CD4-positive, alpha-beta T cell treated with Interleukin-15 for 4 hours (primary cell): ENCODE measurements at regions not wholly inside any gene's neighbourhood (a gene's known extent, or its start where the extent isn't known, plus 50 kb on each side); places are given as distances from the start of the nearest gene placed in this dataset.

Source experiments
- DNase-seq: peaks from one replicate; pipeline ENCODE4 v3.0.0-alpha.2; 2020; ENCODE audit warnings: low spot score

DNA sequence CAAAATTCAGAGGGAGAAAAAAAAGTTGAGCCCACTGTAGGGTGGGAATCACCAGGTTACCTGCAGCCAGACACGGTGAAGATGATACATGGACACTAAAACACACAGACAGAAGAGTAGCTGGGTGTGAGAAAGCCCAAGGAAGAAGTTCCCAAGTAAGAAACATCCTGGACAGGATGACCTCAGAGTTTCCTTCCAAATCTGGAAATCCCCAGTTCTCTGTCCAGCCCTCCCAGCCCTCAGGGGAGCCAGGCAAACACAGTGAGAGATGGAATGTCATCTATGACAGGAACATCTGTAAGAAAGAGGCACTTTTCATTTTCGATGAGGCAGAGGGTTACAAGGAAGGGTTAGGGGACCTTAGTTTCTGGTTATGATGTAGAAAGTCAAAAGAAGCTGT is 125.1 kb upstream of the LYZL1 start:
- DNase-seq: no peak

DNA sequence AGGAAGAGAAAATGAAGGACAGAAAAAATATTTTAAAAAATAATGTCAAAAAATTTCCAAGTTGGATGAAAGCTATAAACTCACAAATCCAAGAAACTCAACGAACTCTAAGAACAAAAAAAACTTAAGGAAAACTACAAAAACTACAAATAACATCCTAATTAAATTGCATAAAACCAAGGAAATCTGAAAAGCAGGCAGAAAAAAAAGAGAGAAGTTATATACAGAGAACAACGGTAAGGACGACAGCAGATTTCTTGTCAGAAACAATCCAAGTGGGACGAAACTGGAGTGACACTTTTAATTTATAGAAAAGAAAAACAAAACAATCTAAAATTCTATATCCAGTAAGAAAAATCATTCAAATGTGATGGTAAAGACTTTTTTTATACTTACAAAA is 122.2 kb upstream of the LYZL1 start:
- no peak for DNase-seq

DNA sequence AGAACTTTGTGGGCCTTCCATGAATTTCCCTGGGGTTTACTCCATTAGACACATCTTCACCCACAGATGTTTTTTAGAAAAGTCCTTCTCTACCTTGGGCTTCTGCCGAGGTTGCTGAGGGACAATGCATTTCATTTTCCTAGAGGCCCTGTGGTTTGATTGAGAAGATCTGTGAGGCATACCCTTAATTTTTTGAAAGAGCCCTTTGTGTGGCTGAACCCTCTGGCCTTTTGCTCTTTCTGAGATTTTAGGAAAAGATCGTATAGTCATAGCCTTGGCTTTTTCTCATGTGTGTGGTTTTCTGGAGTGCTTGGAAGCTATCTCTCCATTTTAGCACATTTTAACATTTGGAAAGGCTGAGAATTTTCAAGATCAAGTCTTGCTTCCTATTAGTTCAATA is 119.8 kb upstream of the LYZL1 start:
- no peak for DNase-seq

DNA sequence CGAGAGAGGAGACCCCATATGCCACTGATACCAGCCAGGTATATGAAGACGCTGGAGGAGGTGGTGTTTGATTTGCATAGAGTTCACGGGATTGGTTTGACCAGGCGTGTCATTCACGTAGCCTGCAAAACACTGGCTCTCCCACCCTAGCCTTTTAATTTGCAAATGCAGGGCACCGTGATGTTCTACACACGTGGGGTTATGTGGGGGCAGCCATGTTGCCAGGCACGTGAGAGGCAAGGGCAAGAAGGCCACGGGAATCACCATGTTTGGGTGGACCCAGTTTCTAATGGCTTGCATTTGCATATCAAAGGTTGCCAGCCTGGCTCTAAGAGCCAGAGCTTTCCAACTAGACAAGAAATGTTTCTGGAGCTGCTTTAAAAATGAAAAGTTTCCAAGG is 117.2 kb upstream of the LYZL1 start:
- DNase-seq: no peak

DNA sequence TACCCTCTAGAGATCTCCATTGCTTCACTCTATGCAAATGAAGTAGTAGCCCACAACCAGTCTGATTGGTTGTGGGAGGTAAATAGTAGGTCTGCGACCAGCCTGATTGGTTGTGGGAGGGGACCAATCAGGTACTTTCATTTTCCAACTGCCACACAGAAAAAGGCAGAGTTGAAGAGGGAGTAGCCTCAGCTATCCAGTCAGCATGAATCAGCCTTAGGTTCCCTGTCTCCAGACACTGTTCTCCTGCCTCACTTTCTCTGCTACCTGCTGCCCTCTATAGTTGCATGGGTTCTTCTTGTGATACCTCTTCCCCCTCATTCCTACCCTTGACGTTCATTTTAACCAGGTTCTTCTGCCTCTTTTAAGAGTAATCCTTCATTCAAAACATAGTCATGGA is 114.5 kb upstream of the LYZL1 start:
- DNase-seq: no peak

DNA sequence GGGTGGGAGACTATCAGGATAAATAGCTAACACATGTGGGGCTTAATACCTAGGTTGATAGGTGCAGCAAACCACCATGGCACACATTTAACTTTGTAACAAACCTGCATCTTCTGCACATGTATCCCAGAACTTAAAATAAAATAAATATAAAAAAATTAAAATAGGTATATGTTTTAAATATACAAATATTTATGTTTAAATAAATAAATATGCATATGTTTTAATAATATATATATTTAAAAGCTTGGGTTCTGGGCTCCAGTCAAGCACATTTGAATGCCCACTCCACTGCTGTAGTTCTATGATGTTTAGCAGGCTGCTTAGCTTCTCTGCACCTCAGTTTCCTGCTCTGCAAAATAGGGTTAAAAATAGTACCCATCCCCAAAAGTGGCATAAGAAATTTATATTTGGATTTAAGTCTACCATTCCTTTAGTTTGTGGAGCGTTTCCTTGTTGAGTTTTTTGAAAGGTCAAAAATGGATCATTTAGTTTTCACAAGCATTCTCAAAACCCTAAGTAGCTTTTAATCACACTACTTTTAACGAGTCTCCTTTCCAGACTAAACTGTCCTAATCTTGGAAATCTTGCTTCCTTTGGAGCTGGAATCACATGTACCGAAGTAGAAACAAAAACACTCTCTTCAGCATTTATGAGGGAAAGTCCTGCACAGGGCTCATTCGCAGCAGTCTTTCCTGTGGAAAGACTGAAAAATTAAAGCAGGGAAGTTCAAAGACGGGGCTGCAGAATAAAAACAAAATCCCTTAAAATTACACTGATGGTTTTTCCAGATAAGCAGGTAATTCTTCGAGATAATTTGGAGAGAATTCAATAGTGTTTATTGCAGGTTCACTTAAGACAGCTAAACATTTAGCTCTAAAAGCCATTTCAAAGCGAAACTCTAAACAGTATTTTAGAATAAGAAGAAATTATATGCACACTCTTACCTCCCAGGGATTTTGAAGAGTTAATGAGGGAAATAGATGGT is 111.7 kb upstream of the LYZL1 start:
- DNase-seq: no peak

DNA sequence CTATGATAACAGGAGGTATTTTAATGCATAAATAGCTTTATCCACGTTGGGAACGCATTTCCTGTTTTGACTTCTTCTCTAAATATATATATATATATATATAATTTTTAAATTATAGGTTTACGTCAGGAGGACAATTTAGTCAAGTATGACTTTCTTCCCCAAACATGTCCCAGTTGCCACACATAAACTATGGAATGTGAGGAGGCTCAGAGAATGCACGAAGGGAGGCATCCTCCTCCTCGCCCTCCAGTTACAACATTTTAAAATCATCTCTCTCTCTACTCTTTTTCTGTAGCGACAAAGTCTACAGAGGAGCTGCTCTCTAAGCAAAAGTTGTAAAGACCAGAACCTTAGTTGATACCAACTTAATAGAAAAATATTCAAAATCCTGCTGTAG is 106.9 kb upstream of the LYZL1 start:
- DNase-seq: no peak

DNA sequence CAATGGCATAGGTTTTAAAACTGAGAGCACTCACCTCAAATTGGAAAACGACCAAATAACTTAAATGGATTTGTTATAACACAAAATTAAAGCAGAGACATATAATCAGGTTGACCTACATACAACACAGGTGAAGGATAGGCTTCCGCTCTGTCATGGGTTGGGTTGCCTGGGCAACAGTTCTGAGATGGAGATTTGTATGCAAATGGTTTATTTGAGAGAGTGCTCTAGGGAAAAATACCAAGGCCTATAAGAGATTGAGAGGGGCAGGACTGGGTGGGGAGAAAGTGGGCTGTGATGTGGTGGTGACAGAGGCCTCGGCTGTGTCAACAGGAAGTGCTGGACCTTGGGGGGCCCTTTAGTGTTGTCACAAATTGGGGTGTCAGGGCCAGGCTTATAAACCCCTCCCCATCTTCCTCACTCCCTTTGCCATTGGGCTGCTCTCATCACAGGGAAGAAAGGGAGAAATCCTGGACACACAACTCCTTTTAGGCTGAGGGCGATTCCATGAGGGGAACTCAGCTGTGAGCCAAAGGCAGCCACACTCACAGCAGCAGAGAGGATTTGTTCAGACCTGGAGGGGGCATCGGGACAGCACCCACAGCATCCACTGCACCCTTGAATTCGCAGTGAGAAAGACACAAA is 105.4 kb upstream of the LYZL1 start:
- DNase-seq: no peak

DNA sequence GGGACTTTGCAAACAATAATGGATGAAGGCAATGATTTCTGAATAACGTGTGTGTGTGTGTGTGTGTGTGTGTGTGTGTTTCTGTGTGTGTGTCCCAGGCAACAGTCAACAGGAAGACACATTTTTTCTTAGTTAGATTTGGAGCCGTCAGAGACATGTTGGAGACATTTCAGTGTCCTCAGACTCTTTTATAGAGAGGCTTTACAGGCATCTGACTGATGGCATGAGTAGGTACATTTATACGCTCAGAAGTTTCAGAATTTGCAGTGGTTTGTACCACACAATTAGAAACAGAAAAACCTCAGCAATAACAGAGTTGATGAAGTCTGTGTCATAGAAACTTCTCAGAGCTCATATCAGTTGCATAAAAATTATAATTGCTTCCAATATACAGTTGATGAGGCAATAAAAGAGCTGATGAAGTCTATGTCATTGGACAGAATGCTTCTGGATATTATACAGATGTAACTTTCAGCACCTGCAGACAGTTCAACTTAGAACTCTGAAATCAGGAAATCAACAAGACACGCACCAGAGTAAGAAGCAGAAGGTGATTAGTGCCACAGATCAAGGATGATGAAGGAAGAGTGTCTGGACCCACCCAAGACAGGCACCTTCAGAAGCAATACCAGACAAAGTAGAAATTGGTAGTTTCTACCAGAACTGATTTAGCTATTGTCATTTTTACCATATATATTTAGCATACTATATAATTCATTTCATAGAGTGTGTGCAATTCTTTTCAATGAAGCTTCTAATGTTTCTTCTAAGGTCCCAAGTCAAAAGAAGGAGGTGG is 104.5 kb upstream of the LYZL1 start:
- DNase-seq: no peak

DNA sequence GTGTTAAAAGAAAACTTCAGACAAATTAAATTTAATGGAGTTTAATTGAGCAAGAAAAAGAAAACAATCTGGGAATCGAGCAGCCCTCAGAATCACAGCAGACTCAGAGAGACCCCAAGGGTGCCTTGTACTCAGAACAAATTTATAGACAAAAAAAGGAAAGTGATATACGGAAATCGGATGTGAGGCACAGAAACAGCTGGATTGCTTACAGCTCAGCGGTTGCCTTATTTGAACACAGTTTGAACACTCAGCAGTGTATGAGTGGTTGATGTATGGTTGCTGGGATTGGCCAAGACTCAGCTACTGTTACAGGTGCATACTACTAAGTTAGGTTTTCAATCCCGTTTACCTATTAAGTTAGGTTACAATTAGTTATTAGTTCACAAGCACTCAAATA is 103.8 kb upstream of the LYZL1 start:
- DNase-seq: no peak

DNA sequence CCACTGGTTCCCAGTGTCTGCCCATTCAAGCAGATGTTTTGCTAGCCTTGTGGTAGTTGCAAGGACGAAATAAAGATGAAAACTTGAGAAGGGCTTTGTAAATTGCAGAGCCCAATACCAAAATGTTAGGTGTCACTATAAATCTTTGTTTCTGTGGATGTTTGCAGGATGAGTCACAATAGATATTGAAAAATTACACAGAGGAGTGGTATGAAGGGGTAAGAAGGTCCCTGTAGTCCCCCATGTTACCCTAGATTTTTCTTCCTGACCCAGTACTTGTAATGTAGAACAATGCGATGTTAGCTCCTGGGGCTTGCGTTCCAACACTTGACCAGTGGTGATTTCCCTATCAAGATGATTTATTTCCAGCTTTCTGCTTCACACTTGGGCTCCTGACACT is 102.6 kb upstream of the LYZL1 start:
- no peak for DNase-seq

DNA sequence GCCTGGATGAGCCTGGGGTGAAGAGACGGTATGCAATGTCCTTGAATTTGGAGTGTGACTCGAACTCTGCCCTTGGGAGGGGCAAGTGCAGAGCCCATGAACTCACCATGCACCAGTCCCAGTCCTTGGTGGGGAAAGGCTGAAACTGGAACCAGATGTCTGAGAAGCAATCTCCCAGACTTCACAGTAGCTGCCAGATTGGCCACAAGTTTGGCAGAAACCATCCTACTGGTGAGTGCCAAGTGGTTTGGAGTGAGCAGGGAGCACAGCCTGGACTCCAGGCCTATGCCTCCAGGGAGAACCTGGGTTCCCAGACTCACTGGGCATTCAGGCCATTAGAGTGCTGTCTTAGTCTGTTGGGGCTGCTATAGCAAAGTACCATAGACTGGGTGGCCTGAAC is 99.6 kb upstream of the LYZL1 start:
- DNase-seq: no peak

DNA sequence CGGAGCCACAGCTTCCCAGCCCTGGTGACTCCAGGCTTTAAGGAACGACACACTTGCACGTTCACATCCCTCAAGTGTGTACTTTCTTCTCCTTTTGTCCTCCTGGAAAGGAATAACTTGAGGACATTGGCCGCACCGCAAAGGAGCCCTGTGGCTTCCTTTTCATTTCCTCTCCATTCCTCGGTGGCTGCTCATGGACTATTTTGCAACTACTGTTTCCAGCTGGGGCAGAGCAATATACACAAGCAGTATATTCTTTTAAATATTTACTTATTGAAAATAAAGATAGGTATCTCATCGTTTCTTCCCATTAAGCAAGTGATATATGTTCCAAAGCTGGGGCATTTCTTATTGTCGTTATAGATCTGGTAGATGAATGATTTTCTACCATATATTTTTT is 97.2 kb upstream of the LYZL1 start:
- no peak for DNase-seq

DNA sequence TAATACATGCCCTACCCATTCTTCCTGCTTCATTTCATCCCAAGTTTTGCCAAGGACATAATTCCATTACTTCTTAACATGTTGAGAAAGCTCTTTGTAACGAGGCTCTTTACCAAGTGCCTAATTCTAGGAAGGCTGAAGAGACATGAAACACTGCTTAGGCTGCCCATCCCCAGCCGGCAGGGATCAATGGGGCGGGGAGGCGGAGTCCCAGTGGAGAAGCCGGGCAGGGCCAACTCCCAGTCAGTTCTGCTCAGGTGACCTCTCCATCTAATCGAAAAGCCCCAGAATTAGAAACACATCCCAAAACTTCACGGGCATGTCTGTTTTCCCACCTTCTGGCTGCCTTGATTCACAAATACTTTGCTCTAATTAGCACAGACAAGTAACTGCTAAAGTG is 89.5 kb upstream of the LYZL1 start:
- no peak for DNase-seq

DNA sequence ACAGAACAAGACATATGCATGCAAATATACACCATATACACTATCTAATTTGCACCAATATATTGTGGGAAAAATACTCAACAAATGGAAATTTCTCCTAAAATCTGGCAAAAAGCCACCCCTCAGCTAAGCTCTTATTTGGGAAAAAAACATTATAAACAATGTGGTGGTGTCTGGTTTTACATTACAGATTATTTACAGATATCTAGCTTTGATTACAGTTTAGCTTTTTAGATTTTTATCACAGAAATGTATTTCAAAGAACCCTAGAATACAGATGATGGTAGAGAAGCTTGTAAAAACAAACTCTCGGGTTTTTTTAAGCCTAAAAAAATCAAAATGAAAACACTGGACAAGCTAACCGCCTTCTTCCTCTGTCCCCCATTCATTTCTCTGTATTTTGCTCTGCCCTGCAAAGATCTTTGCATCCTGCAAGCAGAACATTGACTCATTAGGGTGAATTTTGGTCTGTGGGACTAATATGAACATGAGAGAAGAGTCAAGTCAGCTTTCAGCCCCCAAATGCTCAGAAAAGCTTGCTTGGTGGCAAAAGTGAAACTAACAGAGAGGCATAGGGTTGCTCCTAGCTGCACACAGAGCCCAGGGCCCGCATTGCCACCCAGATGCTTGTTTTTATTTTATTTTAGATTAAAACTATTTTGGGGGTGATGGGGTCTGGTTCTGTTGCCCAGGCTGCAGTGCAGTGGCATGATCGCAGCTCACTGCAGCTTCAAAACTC is 88.8 kb upstream of the LYZL1 start:
- no peak for DNase-seq

DNA sequence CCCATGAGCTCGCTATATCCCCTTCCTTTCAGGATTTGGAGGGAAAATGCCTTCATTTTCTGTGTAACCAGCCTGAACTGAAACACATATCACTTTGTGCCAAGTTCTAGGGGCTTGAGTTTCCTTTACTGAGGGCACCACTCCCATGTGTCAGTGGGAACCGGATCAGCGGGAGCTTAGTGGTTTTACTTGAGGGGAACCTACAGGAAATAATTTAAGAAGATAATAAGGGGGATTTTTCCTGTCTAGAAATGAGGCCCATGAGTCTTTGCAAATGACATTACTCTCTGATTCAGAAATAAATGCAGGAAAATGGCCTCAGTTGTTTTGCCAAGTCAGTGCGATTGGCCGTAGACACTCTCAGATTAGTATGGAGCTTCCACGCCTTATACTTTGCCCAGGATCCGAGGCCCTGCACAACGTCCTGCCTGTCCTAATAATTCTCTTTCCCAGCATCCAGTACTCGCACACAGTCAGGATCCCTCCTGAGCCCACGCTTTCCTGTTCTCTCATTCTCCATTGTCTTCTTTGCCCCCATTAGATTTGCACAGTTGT is 86.4 kb upstream of the LYZL1 start:
- no peak for DNase-seq

DNA sequence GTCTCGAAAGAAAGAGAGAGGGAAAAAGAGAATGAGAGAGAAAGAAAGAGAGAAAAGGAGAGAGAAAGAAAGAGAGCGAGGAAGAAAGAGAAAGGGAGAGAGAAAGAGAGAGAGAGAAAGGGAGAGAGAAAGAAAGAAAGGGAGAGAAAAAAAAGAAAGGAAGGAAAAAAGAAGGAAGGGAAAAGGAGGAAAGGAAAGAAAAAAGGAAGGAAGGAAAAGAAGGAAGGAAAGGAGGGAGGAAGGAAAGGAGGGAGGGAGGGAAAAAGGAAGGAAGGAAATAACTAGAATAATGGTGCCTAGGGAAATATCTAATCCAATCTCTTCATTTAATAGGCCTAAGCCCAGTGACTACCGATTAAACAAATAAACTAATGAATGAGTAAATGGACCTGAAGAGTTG is 85.4 kb upstream of the LYZL1 start:
- DNase-seq: no peak

DNA sequence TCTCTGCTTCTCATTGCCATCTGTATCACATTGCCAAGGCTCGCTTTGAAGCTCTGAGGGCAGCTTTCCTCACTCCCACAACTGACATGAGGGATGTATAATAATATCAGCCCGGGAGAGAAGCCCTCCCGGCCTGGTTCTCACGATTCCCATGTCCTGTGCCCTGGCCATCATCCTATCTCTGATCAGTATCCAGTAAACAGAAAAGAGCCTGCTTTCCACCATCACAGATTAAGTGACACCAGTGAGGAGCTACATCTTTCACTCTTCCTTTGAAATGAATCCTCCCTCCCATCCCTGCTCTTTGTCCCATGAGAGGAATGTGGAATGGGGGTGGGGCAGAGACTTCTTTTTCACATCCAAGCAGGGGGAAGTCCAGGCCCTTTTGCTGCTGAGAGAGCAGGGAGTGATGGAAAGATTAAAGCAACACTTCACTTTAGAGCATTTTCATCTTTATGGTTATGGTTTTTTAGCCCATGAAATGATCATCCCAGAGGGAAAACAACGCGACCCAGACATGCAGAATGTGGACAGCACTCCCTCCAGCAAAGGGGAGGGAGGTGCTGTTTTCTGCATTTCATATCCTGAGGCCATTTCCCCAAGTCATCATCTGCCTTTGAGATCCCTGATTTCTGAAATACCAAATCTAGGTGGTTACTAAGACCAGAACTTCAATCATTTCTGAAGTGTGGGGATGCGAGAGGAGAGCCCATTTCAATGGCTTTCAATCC is 84.6 kb upstream of the LYZL1 start:
- DNase-seq: no peak

DNA sequence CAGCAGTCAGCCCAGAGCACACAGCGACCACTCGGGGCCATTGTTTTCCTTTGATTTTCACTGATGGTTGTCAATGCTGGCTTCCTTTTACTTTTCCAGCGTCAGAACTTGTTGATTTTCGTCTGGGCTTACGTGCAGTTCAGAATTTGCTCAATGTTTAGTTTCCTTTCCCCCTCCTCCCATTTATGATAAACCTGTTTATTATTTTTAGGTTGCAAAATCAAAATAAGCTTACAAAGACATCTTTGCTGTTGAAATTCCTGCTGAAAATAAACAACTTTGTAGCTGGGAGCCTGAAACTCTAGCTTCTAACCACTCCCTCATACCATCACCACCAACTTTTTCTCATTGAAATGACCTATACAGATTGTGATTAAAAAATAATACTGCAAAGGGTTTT is 83.1 kb upstream of the LYZL1 start:
- DNase-seq: no peak

DNA sequence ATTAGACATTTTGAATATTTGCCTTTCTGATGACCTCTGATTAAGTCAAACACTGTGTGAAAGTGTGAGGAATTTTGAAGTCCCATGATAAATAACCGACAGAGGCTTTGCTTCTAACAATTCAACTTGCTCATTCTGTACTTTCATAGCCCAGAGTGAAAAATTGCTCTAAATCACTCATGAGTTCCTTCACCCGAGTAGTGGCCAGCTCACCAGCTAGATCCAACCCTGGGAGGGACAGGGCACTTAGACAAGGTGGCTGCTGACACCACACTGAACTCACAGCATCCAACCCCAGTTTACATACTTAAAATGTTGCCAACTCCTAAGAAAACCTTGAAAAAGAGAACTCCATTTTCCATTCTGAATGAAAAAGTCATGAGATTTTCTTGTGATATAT is 80.0 kb upstream of the LYZL1 start:
- DNase-seq: no peak

DNA sequence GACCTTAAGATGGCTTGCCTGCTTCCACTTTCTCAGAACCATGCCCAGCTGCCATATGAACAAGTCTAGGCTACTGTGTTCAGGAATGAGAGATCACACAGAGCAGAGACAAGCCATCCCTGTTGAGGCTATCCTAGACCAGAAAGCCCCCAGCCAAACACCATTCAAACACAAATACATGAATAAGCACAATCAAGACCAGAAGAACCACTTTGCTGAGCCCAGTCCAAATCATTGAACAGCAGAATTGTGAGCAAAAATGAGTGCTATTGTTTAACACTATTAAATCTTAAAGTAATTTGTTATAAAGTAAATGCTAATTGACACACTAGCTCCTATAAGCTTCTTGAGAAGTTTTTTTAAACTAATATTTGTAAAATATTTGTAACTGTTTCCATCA is 79.0 kb upstream of the LYZL1 start:
- DNase-seq: no peak
